ENCODE measurements at regions not wholly inside any gene's neighbourhood (a gene's known extent, or its start where the extent isn't known, plus 50 kb on each side); places are given as distances from the start of the nearest gene placed in this dataset.
"Not testable (repeated sequence)": the region's sequence is repeated elsewhere in the genome, so short reads cannot be mapped to it uniquely, and the experiment has no call there.

DNA sequence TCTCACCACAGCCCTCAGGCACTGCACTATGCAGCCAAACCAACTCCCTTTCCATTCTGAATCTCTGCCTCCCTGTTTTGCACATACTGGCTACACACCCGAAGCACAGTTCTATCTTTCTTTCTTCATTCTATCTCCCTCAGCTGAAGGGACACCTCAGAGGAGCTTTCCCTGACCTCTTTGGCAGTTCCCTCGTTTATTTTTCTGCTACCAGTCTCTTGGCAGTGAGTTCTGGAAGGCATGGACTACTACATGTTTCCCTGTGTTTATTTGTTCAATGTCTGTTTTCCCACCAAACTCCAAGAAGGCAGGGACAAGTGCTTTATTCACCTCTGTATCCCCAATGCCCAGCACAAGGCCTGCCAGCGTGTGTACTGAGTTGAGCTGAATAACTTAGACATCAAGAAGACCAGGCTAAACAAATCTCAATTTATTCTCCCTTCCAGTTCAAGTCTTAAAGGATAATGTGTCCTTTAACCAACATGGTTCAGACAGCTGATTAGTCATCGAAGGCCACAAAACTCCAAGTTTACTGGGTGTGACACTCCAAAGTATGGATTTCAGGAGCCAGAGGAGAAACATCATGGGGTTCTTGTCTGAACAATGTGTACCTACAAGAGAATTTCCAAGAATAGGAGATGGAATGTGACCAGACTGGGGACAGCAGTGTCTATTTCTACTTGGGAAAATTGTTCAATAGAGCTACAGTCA, 260.1 kb upstream of the CTNNB1 start:
- Mint-ChIP-seq H3K27me3 (ENCODE audit: low read depth) (no peaks in the 10 kb centered on the region), H3K36me3 (ENCODE audit: low read depth) (no peaks in the 10 kb centered on the region), H3K9me3 (peaks cover 6% of the 10 kb centered on the region), H3K27ac (ENCODE audit: unreplicated experiment) (no peak overlapping the region), H3K4me3 (no peak overlapping the region), H3K4me1 (no peaks in the 10 kb centered on the region)
- DNase-seq (ENCODE audit: low read depth, low spot score): no peak
- TF ChIP-seq, protein P1, sequence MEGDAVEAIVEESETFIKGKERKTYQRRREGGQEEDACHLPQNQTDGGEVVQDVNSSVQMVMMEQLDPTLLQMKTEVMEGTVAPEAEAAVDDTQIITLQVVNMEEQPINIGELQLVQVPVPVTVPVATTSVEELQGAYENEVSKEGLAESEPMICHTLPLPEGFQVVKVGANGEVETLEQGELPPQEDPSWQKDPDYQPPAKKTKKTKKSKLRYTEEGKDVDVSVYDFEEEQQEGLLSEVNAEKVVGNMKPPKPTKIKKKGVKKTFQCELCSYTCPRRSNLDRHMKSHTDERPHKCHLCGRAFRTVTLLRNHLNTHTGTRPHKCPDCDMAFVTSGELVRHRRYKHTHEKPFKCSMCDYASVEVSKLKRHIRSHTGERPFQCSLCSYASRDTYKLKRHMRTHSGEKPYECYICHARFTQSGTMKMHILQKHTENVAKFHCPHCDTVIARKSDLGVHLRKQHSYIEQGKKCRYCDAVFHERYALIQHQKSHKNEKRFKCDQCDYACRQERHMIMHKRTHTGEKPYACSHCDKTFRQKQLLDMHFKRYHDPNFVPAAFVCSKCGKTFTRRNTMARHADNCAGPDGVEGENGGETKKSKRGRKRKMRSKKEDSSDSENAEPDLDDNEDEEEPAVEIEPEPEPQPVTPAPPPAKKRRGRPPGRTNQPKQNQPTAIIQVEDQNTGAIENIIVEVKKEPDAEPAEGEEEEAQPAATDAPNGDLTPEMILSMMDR (conservative IDR thresholded peaks at IDR 0.05): no peak

DNA sequence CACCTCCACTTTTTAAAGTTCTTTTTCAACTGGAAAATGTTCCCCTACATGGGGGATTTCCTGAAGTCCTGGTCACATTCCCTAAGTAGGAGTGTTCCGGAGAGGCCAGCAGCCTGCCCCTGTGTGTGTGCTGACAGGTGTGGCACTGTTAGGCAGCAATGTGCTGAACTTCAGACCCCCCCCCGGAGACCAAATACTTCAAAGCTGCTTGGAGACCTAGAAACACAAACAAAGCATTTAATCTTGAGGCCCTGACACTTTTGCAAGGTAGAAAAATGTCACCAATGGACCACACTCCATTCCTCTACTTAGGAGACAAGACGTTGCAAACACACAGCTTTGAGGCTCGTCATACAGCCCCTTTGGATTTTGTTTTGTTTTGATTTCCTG, 259.6 kb upstream of the CTNNB1 start:
- Mint-ChIP-seq H3K9me3 (peaks cover 6% of the 10 kb centered on the region), H3K4me3 (no peak overlapping the region), H3K4me1 (no peaks in the 10 kb centered on the region), H3K27me3 (ENCODE audit: low read depth) (no peaks in the 10 kb centered on the region), H3K27ac (ENCODE audit: unreplicated experiment) (no peak overlapping the region), H3K36me3 (ENCODE audit: low read depth) (no peaks in the 10 kb centered on the region)
- no peak for DNase-seq (ENCODE audit: low read depth, low spot score)
- TF ChIP-seq, protein P1 (conservative IDR thresholded peaks at IDR 0.05): no peak

DNA sequence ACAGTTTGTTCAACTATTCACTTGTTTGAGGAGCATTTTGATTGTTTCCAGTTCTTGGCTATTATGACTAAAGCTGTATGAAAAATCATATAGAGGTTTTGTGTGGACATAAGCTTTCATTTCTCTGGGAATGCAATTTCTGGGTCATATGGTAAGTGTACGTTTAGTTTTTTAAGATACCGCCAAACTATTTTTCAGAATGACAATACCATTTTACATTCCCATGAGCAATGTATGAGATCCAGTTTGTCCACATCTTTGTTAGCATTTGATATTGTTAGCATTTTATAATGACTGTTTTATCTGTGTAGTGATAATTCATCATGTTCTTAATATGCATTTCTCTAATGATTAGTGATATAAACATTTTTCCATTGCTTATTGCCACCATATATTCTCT, 258.7 kb upstream of the CTNNB1 start:
- Mint-ChIP-seq H3K36me3 (ENCODE audit: low read depth) (no peaks in the 10 kb centered on the region), H3K4me3 (no peak overlapping the region)

DNA sequence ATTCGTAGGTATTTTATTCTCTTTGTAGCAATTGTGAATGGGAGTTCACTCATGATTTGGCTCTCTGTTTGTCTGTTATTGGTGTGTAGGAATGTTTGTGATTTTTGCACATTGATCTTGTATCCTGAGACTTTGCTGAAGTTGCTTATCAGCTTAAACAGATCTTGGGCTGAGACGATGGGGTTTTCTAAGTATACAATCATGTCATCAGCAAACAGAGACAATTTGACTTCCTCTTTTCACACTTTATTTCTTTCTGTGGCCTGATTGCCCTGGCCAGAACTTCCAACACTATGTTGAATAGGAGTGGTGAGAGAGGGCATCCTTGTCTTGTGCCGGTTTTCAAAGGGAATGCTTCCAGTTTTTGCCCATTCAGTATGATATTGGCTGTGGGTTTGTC, 252.3 kb upstream of the CTNNB1 start:
- peaks cover 11% of the 10 kb centered on the region for H3K36me3 Mint-ChIP-seq (ENCODE audit: low read depth)
- not testable (repeated sequence) for H3K27me3 Mint-ChIP-seq (ENCODE audit: low read depth); H3K4me3 Mint-ChIP-seq; H3K4me1 Mint-ChIP-seq; H3K9me3 Mint-ChIP-seq; DNase-seq (ENCODE audit: low read depth, low spot score); H3K27ac Mint-ChIP-seq (ENCODE audit: unreplicated experiment)

More for the DNA sequence above, 258.7 kb upstream of the CTNNB1 start:
- Mint-ChIP-seq H3K27me3 (ENCODE audit: low read depth) (no peaks in the 10 kb centered on the region), H3K27ac (ENCODE audit: unreplicated experiment) (no peak overlapping the region), H3K4me1 (no peaks in the 10 kb centered on the region), H3K9me3 (peaks cover 6% of the 10 kb centered on the region)
- TF ChIP-seq, protein P1 (conservative IDR thresholded peaks at IDR 0.05): no peak
- no peak for DNase-seq (ENCODE audit: low read depth, low spot score)

DNA sequence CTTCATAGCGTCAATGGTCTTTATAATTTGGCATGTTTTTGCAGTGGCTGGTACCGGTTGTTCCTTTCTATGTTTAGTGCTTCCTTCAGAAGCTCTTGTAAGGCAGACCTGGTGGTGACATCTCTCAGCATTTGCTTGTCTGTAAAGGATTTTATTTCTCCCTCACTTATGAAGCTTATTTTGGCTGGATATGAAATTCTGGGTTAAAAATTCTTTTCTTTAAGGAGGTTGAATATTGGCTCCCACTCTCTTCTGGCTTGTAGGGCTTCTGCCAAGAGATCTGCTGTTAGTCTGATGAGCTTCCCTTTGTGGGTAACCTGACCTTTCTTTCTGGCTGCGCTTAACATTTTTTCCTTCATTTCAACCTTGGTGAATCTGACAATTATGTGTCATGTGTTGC, 250.0 kb upstream of the CTNNB1 start:
- not testable (repeated sequence) for H3K27ac Mint-ChIP-seq (ENCODE audit: unreplicated experiment); DNase-seq (ENCODE audit: low read depth, low spot score); H3K4me1 Mint-ChIP-seq; H3K27me3 Mint-ChIP-seq (ENCODE audit: low read depth); H3K4me3 Mint-ChIP-seq
- Mint-ChIP-seq H3K36me3 (ENCODE audit: low read depth) (peaks cover 15% of the 10 kb centered on the region), H3K9me3 (peaks cover 18% of the 10 kb centered on the region)

DNA sequence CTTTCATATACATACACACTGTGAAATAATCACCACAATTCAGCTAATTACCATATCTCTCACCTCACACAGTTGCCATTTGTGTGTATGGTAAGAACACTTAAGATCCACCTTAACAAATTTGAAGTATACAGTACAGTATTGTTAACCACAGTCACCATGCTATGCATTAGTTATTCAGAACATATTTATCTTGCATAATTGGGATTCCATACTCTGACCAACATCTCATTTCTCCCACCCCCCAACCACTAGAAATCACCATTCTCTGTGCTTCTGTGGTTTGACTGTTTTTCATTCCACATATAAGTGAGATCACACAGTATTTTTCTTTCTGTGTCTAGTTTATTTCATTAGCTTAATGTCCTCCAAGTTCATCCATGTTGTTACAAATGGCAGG, 247.7 kb upstream of the CTNNB1 start:
- Mint-ChIP-seq H3K4me3 (no peak overlapping the region), H3K4me1 (no peaks in the 10 kb centered on the region), H3K27me3 (ENCODE audit: low read depth) (no peaks in the 10 kb centered on the region), H3K27ac (ENCODE audit: unreplicated experiment) (no peak overlapping the region), H3K9me3 (peaks cover 16% of the 10 kb centered on the region), H3K36me3 (ENCODE audit: low read depth) (peaks cover 13% of the 10 kb centered on the region)
- DNase-seq (ENCODE audit: low read depth, low spot score): no peak
- TF ChIP-seq, protein P1 (conservative IDR thresholded peaks at IDR 0.05): no peak

All from neural crest cell (in vitro differentiated cells).